ENCODE measurements at regions not wholly inside any gene's neighbourhood (a gene's known extent, or its start where the extent isn't known, plus 50 kb on each side); places are given as distances from the start of the nearest gene placed in this dataset.

DNA sequence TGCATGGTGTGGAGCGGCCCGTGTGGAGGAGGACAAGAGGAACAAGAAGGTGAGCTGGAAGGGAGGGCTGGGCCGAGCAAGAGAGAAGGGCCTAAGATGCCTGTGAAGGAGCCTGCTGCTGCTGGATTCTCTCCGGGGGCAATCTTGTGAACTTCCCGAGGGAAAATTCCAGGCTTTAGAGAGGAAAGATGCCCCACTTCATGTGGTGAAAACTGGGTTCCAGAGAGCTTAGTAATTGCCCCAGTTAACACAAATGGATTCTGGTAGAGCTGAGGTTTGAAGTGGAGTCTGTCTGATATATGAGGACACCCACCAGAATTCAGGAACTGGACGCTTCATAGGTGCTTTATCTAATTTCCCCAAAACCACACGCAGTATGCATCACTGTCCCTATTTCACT lies 114.1 kb upstream of the ZMIZ1 start:
- no peak for DNase-seq (ENCODE audit: extremely low spot score)
- POLR2A ChIA-PET: interaction anchor here (1.4 kb wide), 1 partner anchor 8 kb away, joined by 3 read pairs; no protein-coding TSS in a partner anchor
- TF ChIP-seq ARNT (IDR thresholded peaks at IDR 0.05): no peak
- no peak for TF ChIP-seq L3MBTL2 (conservative IDR thresholded peaks at IDR 0.05)
- no peak for TF ChIP-seq ZNF384 (IDR thresholded peaks at IDR 0.05)
- no peak for TF ChIP-seq FOXA1 (IDR thresholded peaks at IDR 0.05)
- TF ChIP-seq FOXM1 (IDR thresholded peaks at IDR 0.05; ENCODE audit: borderline replicate concordance): no peak
- TF ChIP-seq LEF1 (IDR thresholded peaks at IDR 0.05; ENCODE audit: borderline replicate concordance): no peak
- CTCF ChIA-PET: no interaction called here

GRCh38 chr10:78955206-78955605 lies 113.6 kb upstream of the ZMIZ1 start:
- no peak for DNase-seq (ENCODE audit: extremely low spot score)
- ChIA-PET CTCF (no interaction called here), POLR2A (no interaction called here)
- TF ChIP-seq FOXK2 (IDR thresholded peaks at IDR 0.05) (no peak), ARNT (IDR thresholded peaks at IDR 0.05) (no peak)

- ChIA-PET CTCF (no interaction called here), POLR2A (no interaction called here)
- TF ChIP-seq FOXA1 (IDR thresholded peaks at IDR 0.05) (no peak), ELF4 (IDR thresholded peaks at IDR 0.05) (no peak)
- no peak for DNase-seq (ENCODE audit: extremely low spot score)
These were observed 112.4 kb upstream of the ZMIZ1 start for GRCh38 chr10:78956391-78956790.

GRCh38 chr10:78957471-78958039 lies 111.2 kb upstream of the ZMIZ1 start:
- TF ChIP-seq ZNF384 (IDR thresholded peaks at IDR 0.05): no peak
- TF ChIP-seq SP1 (IDR thresholded peaks at IDR 0.05): no peak
- no peak for TF ChIP-seq HDGF (IDR thresholded peaks at IDR 0.05; ENCODE audit: borderline replicate concordance)
- TF ChIP-seq FOXM1 (IDR thresholded peaks at IDR 0.05; ENCODE audit: borderline replicate concordance): no peak
- TF ChIP-seq LEF1 (IDR thresholded peaks at IDR 0.05; ENCODE audit: borderline replicate concordance): no peak
- TF ChIP-seq L3MBTL2 (conservative IDR thresholded peaks at IDR 0.05): no peak
- TF ChIP-seq ELF4 (IDR thresholded peaks at IDR 0.05): no peak
- no peak for TF ChIP-seq BHLHE40 (IDR thresholded peaks at IDR 0.05; ENCODE audit: borderline replicate concordance)
- no peak for TF ChIP-seq ARNT (IDR thresholded peaks at IDR 0.05)
- no peak for TF ChIP-seq TARDBP (IDR thresholded peaks at IDR 0.05)
- TF ChIP-seq SUZ12 (IDR thresholded peaks at IDR 0.05): no peak
- no peak for TF ChIP-seq CTBP1 (IDR thresholded peaks at IDR 0.05; ENCODE audit: borderline replicate concordance)
- TF ChIP-seq FOXA1 (IDR thresholded peaks at IDR 0.05): no peak
- TF ChIP-seq NFRKB (IDR thresholded peaks at IDR 0.05): no peak
- TF ChIP-seq, protein P1, sequence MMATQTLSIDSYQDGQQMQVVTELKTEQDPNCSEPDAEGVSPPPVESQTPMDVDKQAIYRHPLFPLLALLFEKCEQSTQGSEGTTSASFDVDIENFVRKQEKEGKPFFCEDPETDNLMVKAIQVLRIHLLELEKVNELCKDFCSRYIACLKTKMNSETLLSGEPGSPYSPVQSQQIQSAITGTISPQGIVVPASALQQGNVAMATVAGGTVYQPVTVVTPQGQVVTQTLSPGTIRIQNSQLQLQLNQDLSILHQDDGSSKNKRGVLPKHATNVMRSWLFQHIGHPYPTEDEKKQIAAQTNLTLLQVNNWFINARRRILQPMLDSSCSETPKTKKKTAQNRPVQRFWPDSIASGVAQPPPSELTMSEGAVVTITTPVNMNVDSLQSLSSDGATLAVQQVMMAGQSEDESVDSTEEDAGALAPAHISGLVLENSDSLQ (IDR thresholded peaks at IDR 0.05): no peak
- POLR2A ChIA-PET: no interaction called here
- DNase-seq (ENCODE audit: extremely low spot score): no peak
- CTCF ChIA-PET: no interaction called here

- DNase-seq (ENCODE audit: extremely low spot score): no peak
- ChIA-PET POLR2A (interaction anchor here (1.2 kb wide), 1 partner anchor 14 kb away, joined by 5 read pairs; no protein-coding TSS in a partner anchor), CTCF (no interaction called here)
- TF ChIP-seq FOXA1 (IDR thresholded peaks at IDR 0.05) (no peak), CTBP1 (IDR thresholded peaks at IDR 0.05; ENCODE audit: borderline replicate concordance) (no peak)
These were observed 109.4 kb upstream of the ZMIZ1 start for GRCh38 chr10:78959217-78959923.

GRCh38 chr10:78959924-78960285 lies 108.9 kb upstream of the ZMIZ1 start:
- POLR2A ChIA-PET: no interaction called here
- CTCF ChIA-PET: no interaction called here
- TF ChIP-seq TARDBP (IDR thresholded peaks at IDR 0.05): no peak
- no peak for TF ChIP-seq ZNF384 (IDR thresholded peaks at IDR 0.05)
- TF ChIP-seq HDGF (IDR thresholded peaks at IDR 0.05; ENCODE audit: borderline replicate concordance): no peak
- TF ChIP-seq ELF4 (IDR thresholded peaks at IDR 0.05): no peak
- no peak for TF ChIP-seq SP1 (IDR thresholded peaks at IDR 0.05)
- no peak for TF ChIP-seq ARNT (IDR thresholded peaks at IDR 0.05)
- TF ChIP-seq BHLHE40 (IDR thresholded peaks at IDR 0.05; ENCODE audit: borderline replicate concordance): no peak
- no peak for TF ChIP-seq SUZ12 (IDR thresholded peaks at IDR 0.05)
- TF ChIP-seq LEF1 (IDR thresholded peaks at IDR 0.05; ENCODE audit: borderline replicate concordance): no peak
- DNase-seq (ENCODE audit: extremely low spot score): no peak

GRCh38 chr10:78960316-78960800 lies 108.4 kb upstream of the ZMIZ1 start:
- TF ChIP-seq FOXK2 (IDR thresholded peaks at IDR 0.05) (no peak), SP1 (IDR thresholded peaks at IDR 0.05) (no peak), FOXA1 (IDR thresholded peaks at IDR 0.05) (no peak), ZNF384 (IDR thresholded peaks at IDR 0.05) (no peak), NFRKB (IDR thresholded peaks at IDR 0.05) (no peak)
- no peak for DNase-seq (ENCODE audit: extremely low spot score)
- ChIA-PET CTCF (no interaction called here), POLR2A (no interaction called here)

DNA sequence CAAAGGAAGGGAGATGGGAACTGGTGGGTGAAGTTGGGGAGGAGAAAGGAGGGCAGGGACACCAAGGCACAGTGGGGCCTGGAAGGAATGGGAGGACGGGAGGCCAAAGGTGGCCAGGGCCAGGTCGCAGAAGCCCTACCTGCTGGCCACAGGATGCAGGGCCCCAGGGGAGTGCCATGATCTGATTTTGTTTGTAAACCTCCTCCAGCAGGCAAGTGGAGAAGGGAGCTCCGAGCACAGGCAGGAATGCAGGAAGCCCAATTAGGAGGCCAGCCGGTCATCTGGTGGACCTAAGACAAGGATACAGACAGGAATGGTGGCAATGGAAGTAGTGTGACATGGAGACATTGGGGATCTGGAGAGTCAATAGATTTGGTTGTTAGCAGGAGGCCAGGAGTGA lies 107.0 kb upstream of the ZMIZ1 start:
- POLR2A ChIA-PET: interaction anchor here (0.6 to 1.2 kb wide), 2 partner anchors 12 to 13 kb away, joined by 3 to 4 read pairs; no protein-coding TSS in a partner anchor
- TF ChIP-seq, protein P1 (IDR thresholded peaks at IDR 0.05): no peak
- TF ChIP-seq TARDBP (IDR thresholded peaks at IDR 0.05): no peak
- no peak for TF ChIP-seq SUZ12 (IDR thresholded peaks at IDR 0.05)
- no peak for TF ChIP-seq ZNF384 (IDR thresholded peaks at IDR 0.05)
- TF ChIP-seq ELF4 (IDR thresholded peaks at IDR 0.05): no peak
- TF ChIP-seq HDGF (IDR thresholded peaks at IDR 0.05; ENCODE audit: borderline replicate concordance): no peak
- no peak for TF ChIP-seq FOXA1 (IDR thresholded peaks at IDR 0.05)
- no peak for TF ChIP-seq SP1 (IDR thresholded peaks at IDR 0.05)
- TF ChIP-seq NFRKB (IDR thresholded peaks at IDR 0.05): no peak
- TF ChIP-seq CTBP1 (IDR thresholded peaks at IDR 0.05; ENCODE audit: borderline replicate concordance): no peak
- TF ChIP-seq FOXK2 (IDR thresholded peaks at IDR 0.05): no peak
- no peak for TF ChIP-seq L3MBTL2 (conservative IDR thresholded peaks at IDR 0.05)
- TF ChIP-seq LEF1 (IDR thresholded peaks at IDR 0.05; ENCODE audit: borderline replicate concordance): no peak
- TF ChIP-seq ARNT (IDR thresholded peaks at IDR 0.05): no peak
- TF ChIP-seq BHLHE40 (IDR thresholded peaks at IDR 0.05; ENCODE audit: borderline replicate concordance): no peak
- no peak for TF ChIP-seq FOXM1 (IDR thresholded peaks at IDR 0.05; ENCODE audit: borderline replicate concordance)
- CTCF ChIA-PET: interaction anchor here (1.6 kb wide), 1 partner anchor 13 kb away, joined by 6 read pairs; no protein-coding TSS in a partner anchor
- no peak for DNase-seq (ENCODE audit: extremely low spot score)

Data from HEK293T (cell line).